ENCODE measurements at regions not wholly inside any gene's neighbourhood (a gene's known extent, or its start where the extent isn't known, plus 50 kb on each side); places are given as distances from the start of the nearest gene placed in this dataset.

DNA sequence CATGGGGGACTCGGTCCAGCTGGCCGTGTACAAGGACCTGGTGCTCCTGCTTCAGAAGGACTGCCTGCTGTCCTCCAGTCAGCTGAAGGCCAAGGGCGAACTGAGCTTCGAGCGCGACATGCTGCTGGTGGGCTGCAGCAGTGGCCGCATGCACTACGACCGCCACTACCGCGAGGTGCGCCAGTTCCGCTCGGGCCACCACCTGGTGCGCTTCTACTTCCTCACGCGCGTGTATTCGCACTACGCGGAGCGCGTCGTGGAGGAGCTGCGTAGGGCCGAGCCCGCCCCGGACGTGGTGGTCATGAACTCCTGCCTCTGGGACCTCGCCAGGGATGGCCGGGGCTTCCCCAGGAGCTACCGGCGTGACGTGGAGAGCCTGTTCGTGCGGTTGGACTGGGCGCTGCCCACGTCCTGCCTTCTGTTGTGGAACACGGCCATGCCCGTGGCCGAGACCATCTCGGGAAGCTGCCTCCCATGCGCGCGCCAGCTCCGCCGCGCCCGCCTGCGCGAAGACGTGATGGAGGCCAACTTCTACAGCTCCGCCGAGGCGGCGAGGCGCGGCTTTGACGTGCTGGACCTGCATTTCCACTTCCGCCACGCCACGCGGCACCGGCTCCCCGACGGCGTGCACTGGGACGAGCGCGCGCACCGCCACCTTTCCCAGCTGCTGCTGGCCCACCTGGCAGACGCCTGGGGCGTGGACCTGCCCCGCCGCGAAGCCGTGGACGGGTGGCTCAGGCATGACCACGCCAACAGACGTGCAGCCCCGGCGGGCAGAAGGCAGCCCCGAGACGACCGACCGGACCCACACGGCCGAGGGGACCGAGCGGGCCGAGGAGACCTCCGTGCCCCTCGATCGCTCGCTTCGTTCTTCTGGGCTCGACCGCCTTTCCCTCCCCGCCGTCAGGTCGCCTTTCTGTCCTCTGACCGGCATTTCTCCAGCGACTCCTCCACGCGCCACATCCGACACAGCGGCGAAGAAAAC is 293.9 kb upstream of the ERBB4 start:
- Histone ChIP-seq H3K9me2 (ENCODE audit: insufficient read depth, low read length) (no peaks in the 10 kb centered on the region), H3K4me2 (ENCODE audit: low read length) (no peak overlapping the region), H3K9me3 (ENCODE audit: low read length) (no peaks in the 10 kb centered on the region), H2AFZ (ENCODE audit: low read length) (no peak overlapping the region), H3K27ac (ENCODE audit: low read depth, low read length, poor library complexity, severe bottlenecking) (no peak overlapping the region), H4K20me1 (ENCODE audit: insufficient read depth, low read length) (no peaks in the 10 kb centered on the region), H3K36me3 (ENCODE audit: insufficient read depth, low read length) (no peaks in the 10 kb centered on the region), H3K79me2 (ENCODE audit: insufficient read depth, low read depth, low read length) (no peaks in the 10 kb centered on the region), H3K4me1 (ENCODE audit: insufficient read depth, low read length, poor library complexity, severe bottlenecking) (no peaks in the 10 kb centered on the region), H3K4me3 (ENCODE audit: low read depth, low read length, poor library complexity, severe bottlenecking) (no peak overlapping the region)
- BruUV-seq (replicated peaks): no TSS peak
- intact Hi-C loops (cut with micrococcal nuclease; ENCODE audit: unreplicated experiment): no loop called here
- ChIA-PET POLR2A (no interaction called here), CTCF (ENCODE audit: unreplicated experiment) (no interaction called here)
- TF ChIP-seq CTCF (conservative IDR thresholded peaks at IDR 0.05; ENCODE audit: low read length): no peak
- TF ChIP-seq EZH2phosphoT487 (IDR thresholded peaks at IDR 0.05; ENCODE audit: borderline replicate concordance, low read depth, low read length): no peak
- no peak for DNase-seq (ENCODE audit: low spot score)

GRCh38 chr2:212831671-212832199 is 293.1 kb upstream of the ERBB4 start:
- ChIA-PET CTCF (ENCODE audit: unreplicated experiment) (no interaction called here), POLR2A (no interaction called here)
- Histone ChIP-seq H3K9me2 (ENCODE audit: insufficient read depth, low read length) (no peaks in the 10 kb centered on the region), H2AFZ (ENCODE audit: low read length) (no peak overlapping the region), H3K36me3 (ENCODE audit: insufficient read depth, low read length) (no peaks in the 10 kb centered on the region), H3K27ac (ENCODE audit: low read depth, low read length, poor library complexity, severe bottlenecking) (no peak overlapping the region), H3K4me2 (ENCODE audit: low read length) (no peak overlapping the region), H3K4me1 (ENCODE audit: insufficient read depth, low read length, poor library complexity, severe bottlenecking) (no peaks in the 10 kb centered on the region), H3K9me3 (ENCODE audit: low read length) (no peaks in the 10 kb centered on the region), H3K4me3 (ENCODE audit: low read depth, low read length, poor library complexity, severe bottlenecking) (no peak overlapping the region), H4K20me1 (ENCODE audit: insufficient read depth, low read length) (no peaks in the 10 kb centered on the region), H3K79me2 (ENCODE audit: insufficient read depth, low read depth, low read length) (no peaks in the 10 kb centered on the region)
- no TSS peak for BruUV-seq (replicated peaks)
- no peak for DNase-seq (ENCODE audit: low spot score)
- TF ChIP-seq CTCF (conservative IDR thresholded peaks at IDR 0.05; ENCODE audit: low read length) (no peak), EZH2phosphoT487 (IDR thresholded peaks at IDR 0.05; ENCODE audit: borderline replicate concordance, low read depth, low read length) (no peak)
- intact Hi-C loops (cut with micrococcal nuclease; ENCODE audit: unreplicated experiment): no loop called here

DNA sequence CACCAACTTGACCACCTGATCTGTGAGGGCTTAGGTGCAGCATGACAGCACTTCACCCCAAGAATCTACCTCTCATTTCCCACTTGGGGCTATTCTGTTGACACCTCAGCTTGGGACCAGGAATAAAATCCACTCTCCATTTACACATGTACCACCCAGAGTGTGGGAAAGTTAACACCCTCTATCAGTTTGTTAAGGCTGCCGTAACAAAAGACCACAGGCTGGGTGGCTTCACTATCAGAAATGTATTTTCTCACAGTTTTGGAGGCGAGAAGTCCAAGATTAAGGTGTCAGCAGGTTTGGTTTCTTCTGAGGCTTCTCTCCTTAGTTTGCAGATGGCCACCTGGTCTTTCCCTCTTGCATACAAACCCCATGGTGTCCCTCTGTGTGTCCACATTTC is 277.7 kb upstream of the ERBB4 start:
- Histone ChIP-seq H3K9me2 (ENCODE audit: insufficient read depth, low read length) (no peaks in the 10 kb centered on the region), H3K4me3 (ENCODE audit: low read depth, low read length, poor library complexity, severe bottlenecking) (no peak overlapping the region), H3K27ac (ENCODE audit: low read depth, low read length, poor library complexity, severe bottlenecking) (no peak overlapping the region), H3K4me2 (ENCODE audit: low read length) (no peak overlapping the region), H2AFZ (ENCODE audit: low read length) (no peak overlapping the region), H4K20me1 (ENCODE audit: insufficient read depth, low read length) (no peaks in the 10 kb centered on the region), H3K4me1 (ENCODE audit: insufficient read depth, low read length, poor library complexity, severe bottlenecking) (peaks cover 2% of the 10 kb centered on the region), H3K36me3 (ENCODE audit: insufficient read depth, low read length) (no peaks in the 10 kb centered on the region), H3K9me3 (ENCODE audit: low read length) (no peaks in the 10 kb centered on the region), H3K79me2 (ENCODE audit: insufficient read depth, low read depth, low read length) (no peaks in the 10 kb centered on the region)
- intact Hi-C loops (cut with micrococcal nuclease; ENCODE audit: unreplicated experiment): no loop called here
- BruUV-seq (replicated peaks): no TSS peak
- no peak for DNase-seq (ENCODE audit: low spot score)
- CTCF ChIA-PET (ENCODE audit: unreplicated experiment): no interaction called here
- TF ChIP-seq EZH2phosphoT487 (IDR thresholded peaks at IDR 0.05; ENCODE audit: borderline replicate concordance, low read depth, low read length) (no peak), CTCF (conservative IDR thresholded peaks at IDR 0.05; ENCODE audit: low read length) (no peak)
- POLR2A ChIA-PET: no interaction called here
